Nephron progenitor cell (in vitro differentiated cells): ENCODE measurements at regions not wholly inside any gene's neighbourhood (a gene's known extent, or its start where the extent isn't known, plus 50 kb on each side); places are given as distances from the start of the nearest gene placed in this dataset.

Experiments used
- DNase-seq: peaks from one replicate; pipeline ENCODE4 v3.0.0; 2021
- H3K27ac Mint-ChIP-seq: 2 replicates; pipeline ENCODE4 v1.8.0; 2021; ENCODE audit warnings: mild to moderate bottlenecking, moderate library complexity, mixed read lengths
- H3K27me3 Mint-ChIP-seq: 2 replicates; pipeline ENCODE4 v1.8.0; 2021; ENCODE audit warnings: mild to moderate bottlenecking, low read depth, mixed read lengths; ENCODE audit not compliant: poor library complexity
- H3K36me3 Mint-ChIP-seq: 2 replicates; pipeline ENCODE4 v1.8.0; 2021; ENCODE audit warnings: low read depth, mixed read lengths
- H3K4me1 Mint-ChIP-seq: 2 replicates; pipeline ENCODE4 v1.8.0; 2021; ENCODE audit warnings: mixed read lengths
- H3K4me3 Mint-ChIP-seq: 2 replicates; pipeline ENCODE4 v1.8.0; 2021; ENCODE audit warnings: mild to moderate bottlenecking, moderate library complexity, mixed read lengths
- H3K9me3 Mint-ChIP-seq: 2 replicates; pipeline ENCODE4 v1.8.0; 2021; ENCODE audit warnings: mild to moderate bottlenecking, moderate library complexity, mixed read lengths
- CTCF ChIP-seq: fragments of 200-600 bp; sonication (generic); IDR thresholded peaks from 2 replicates; pipeline ENCODE4 v1.5.0; 2021; ENCODE audit warnings: antibody characterized with exemption

GRCh38 chr6:1496092-1496491 lies 106.7 kb downstream of the FOXF2 start:
- H3K27ac Mint-ChIP-seq = no peak overlapping the region
- DNase-seq = no peak
- H3K27me3 Mint-ChIP-seq = peaks cover 6% of the 10 kb centered on the region

GRCh38 chr6:1496836-1497760 lies 107.7 kb downstream of the FOXF2 start:
- Mint-ChIP-seq H3K36me3 (peaks cover 5% of the 10 kb centered on the region), H3K4me3 (no peak overlapping the region), H3K27ac (no peak overlapping the region), H3K27me3 (peaks cover 9% of the 10 kb centered on the region), H3K9me3 (peaks cover 20% of the 10 kb centered on the region), H3K4me1 (peaks cover 34% of the 10 kb centered on the region)
- no peak for TF ChIP-seq CTCF
- DNase-seq = no peak

More at GRCh38 chr6:1496092-1496491, 106.7 kb downstream of the FOXF2 start:
- H3K4me3 Mint-ChIP-seq = no peak overlapping the region
- peaks cover 26% of the 10 kb centered on the region for H3K4me1 Mint-ChIP-seq
- TF ChIP-seq CTCF = no peak
- H3K9me3 Mint-ChIP-seq = peaks cover 20% of the 10 kb centered on the region
- H3K36me3 Mint-ChIP-seq = peaks cover 5% of the 10 kb centered on the region

GRCh38 chr6:1497761-1498105 lies 108.4 kb downstream of the FOXF2 start:
- H3K27ac Mint-ChIP-seq = no peak overlapping the region
- no peak overlapping the region for H3K4me3 Mint-ChIP-seq

GRCh38 chr6:1498491-1499113 lies 109.2 kb downstream of the FOXF2 start:
- peaks cover 9% of the 10 kb centered on the region for H3K27me3 Mint-ChIP-seq
- no peak overlapping the region for H3K4me3 Mint-ChIP-seq
- no peak for TF ChIP-seq CTCF
- peaks cover 34% of the 10 kb centered on the region for H3K4me1 Mint-ChIP-seq
- no peak overlapping the region for H3K27ac Mint-ChIP-seq
- H3K9me3 Mint-ChIP-seq = peaks cover 20% of the 10 kb centered on the region
- peaks cover 5% of the 10 kb centered on the region for H3K36me3 Mint-ChIP-seq
- DNase-seq = no peak

More at GRCh38 chr6:1497761-1498105, 108.4 kb downstream of the FOXF2 start:
- no peak for DNase-seq
- no peak for TF ChIP-seq CTCF
- H3K36me3 Mint-ChIP-seq = peaks cover 5% of the 10 kb centered on the region
- peaks cover 34% of the 10 kb centered on the region for H3K4me1 Mint-ChIP-seq
- peaks cover 20% of the 10 kb centered on the region for H3K9me3 Mint-ChIP-seq
- peaks cover 9% of the 10 kb centered on the region for H3K27me3 Mint-ChIP-seq

- Mint-ChIP-seq H3K4me1 (peaks cover 34% of the 10 kb centered on the region), H3K36me3 (peaks cover 5% of the 10 kb centered on the region), H3K4me3 (no peak overlapping the region), H3K27me3 (peaks cover 9% of the 10 kb centered on the region), H3K9me3 (peaks cover 20% of the 10 kb centered on the region), H3K27ac (no peak overlapping the region)
- DNase-seq = no peak
- TF ChIP-seq CTCF = no peak
Measured at GRCh38 chr6:1499777-1500176, 109.9 kb upstream of the FOXC1 start.
